ENCODE measurements at regions not wholly inside any gene's neighbourhood (a gene's known extent, or its start where the extent isn't known, plus 50 kb on each side); places are given as distances from the start of the nearest gene placed in this dataset.

GRCh38 chr4:123246085-123246484 lies 150.5 kb upstream of the SPRY1 start:
- DNase-seq (ENCODE audit: low read depth, low spot score) = no peak
- in situ Hi-C loops (cut with MboI) (no loop called here), intact Hi-C loops (cut with micrococcal nuclease; ENCODE audit: unreplicated experiment) (no loop called here)
- H3K4me1 ChIP-seq (ENCODE audit: control insufficient read depth, insufficient read depth, low read length) = no peaks in the 10 kb centered on the region
- FAIRE-seq = no peak
- H3K36me3 ChIP-seq (ENCODE audit: control insufficient read depth in 2 of 2, insufficient read depth in 2 of 2, low read length in 1 of 2) = no peaks in the 10 kb centered on the region
- no peak overlapping the region for H2AFZ ChIP-seq (ENCODE audit: control insufficient read depth, low read depth, low read length)
- H3K9ac ChIP-seq (ENCODE audit: control insufficient read depth, insufficient read depth, low read length) = no peak overlapping the region
- RAD21 ChIA-PET (ENCODE audit: unreplicated experiment) = no interaction called here
- POLR2A ChIA-PET = no interaction called here
- no peaks in the 10 kb centered on the region for H3K9me3 ChIP-seq (replicated peaks; ENCODE audit: control insufficient read depth, insufficient read depth, low read length)
- H3K4me3 ChIP-seq = no peak overlapping the region
- ATAC-seq = peak; percentile 24; the same call in 2 of the 3 replicates
- BruUV-seq (replicated peaks) = no TSS peak
- CTCF ChIA-PET = no interaction called here
- no peaks in the 10 kb centered on the region for H3K27me3 ChIP-seq (replicated peaks in 1 of 2; ENCODE audit: control insufficient read depth in 2 of 2, insufficient read depth in 2 of 2, low read length in 1 of 2)
- no peaks in the 10 kb centered on the region for H4K20me1 ChIP-seq (ENCODE audit: control insufficient read depth, insufficient read depth)
- H3K27ac ChIP-seq (ENCODE audit: control insufficient read depth, insufficient read depth) = no peak overlapping the region
- H3K4me2 ChIP-seq (ENCODE audit: control insufficient read depth, insufficient read depth) = no peak overlapping the region
- TF ChIP-seq ZNF274 (IDR thresholded peaks at IDR 0.05; ENCODE audit: insufficient read depth, insufficient read length) = no peak
- TF ChIP-seq SKIL (IDR thresholded peaks at IDR 0.05; ENCODE audit: low read depth, poor library complexity, severe bottlenecking) = no peak
- no peak for TF ChIP-seq KDM1A (IDR thresholded peaks at IDR 0.05; ENCODE audit: borderline replicate concordance)
- peak; percentile 55; the same call in 1 of the 2 replicates for TF ChIP-seq MEF2A (IDR thresholded peaks at IDR 0.05; ENCODE audit: insufficient read depth, low read depth, low read length)
- TF ChIP-seq POU2F2 (IDR thresholded peaks at IDR 0.05; ENCODE audit: borderline replicate concordance, low read depth, low read length) = no peak
- TF ChIP-seq TCF7 (IDR thresholded peaks at IDR 0.05; ENCODE audit: borderline replicate concordance) = peak; percentile 50; the same call in 1 of the 2 replicates
- 54% methylated on average over 4 of the region's 4 CpGs for WGBS (ENCODE audit: insufficient coverage, insufficient replicate concordance, low lambda C conversion rate, missing lambda C conversion rate)
- SMC1A ChIA-PET (ENCODE audit: uncharacterized antibody, unreplicated experiment) = no interaction called here
- no peaks in the 10 kb centered on the region for H3K79me2 ChIP-seq (ENCODE audit: control insufficient read depth, insufficient read depth, low read length)
